Body of pancreas (tissue), 4 donors: ENCODE measurements at regions not wholly inside any gene's neighbourhood (a gene's known extent, or its start where the extent isn't known, plus 50 kb on each side); places are given as distances from the start of the nearest gene placed in this dataset.
"Not testable (repeated sequence)": the region's sequence is repeated elsewhere in the genome, so short reads cannot be mapped to it uniquely, and the experiment has no call there.

Experiments
- ATAC-seq: fragments of 150-250 bp; one replicate; pipeline ENCODE4 v1.9.1; 2016
- DNase-seq, 4 donors: peaks; one replicate each; pipeline ENCODE4 v3.0.0-alpha.2; 2019
- H3K27ac ChIP-seq, 4 donors: fragments of 200-600 bp; sonication (generic); 1 replicate in 3 of 4; 2 replicates in 1 of 4; pipeline versions ENCODE4 v1.5.1 to v1.6.1; 2016 to 2019; ENCODE audit warnings: mild to moderate bottlenecking in 1 of 4, mixed read lengths in 1 of 4, moderate library complexity in 1 of 4
- H3K27me3 ChIP-seq, 2 donors: fragments of 200-600 bp; sonication (generic); one replicate each; pipeline ENCODE4 v1.6.0; 2016; ENCODE audit warnings: mild to moderate bottlenecking in 1 of 2
- H3K36me3 ChIP-seq, 2 donors: fragments of 200-600 bp; sonication (generic); replicated peaks in 1 of 2; 2 replicates each; pipeline ENCODE4 v1.5.1; 2016; ENCODE audit warnings: low read depth in 2 of 2; ENCODE audit not compliant: insufficient read depth in 1 of 2
- H3K4me1 ChIP-seq: fragments of 200-600 bp; sonication (generic); one replicate; pipeline ENCODE4 v1.6.0; 2016
- H3K4me3 ChIP-seq, 2 donors: fragments of 200-600 bp; sonication (generic); 1 replicate in 1 of 2; 2 replicates in 1 of 2; pipeline ENCODE4 v1.5.1; 2016 to 2019
- H3K9me3 ChIP-seq, 3 donors: fragments of 200-600 bp; sonication (generic); 1 replicate in 2 of 3; 2 replicates in 1 of 3; pipeline ENCODE4 v1.5.1; 2016
- CTCF ChIP-seq, 7 experiments: fragments of 450-650 bp in 4 of 7; fragments of 200-600 bp in 3 of 7; sonication (generic) in 3 of 7; IDR thresholded peaks; one replicate each; pipeline ENCODE4 v1.5.1; 2016 to 2019; ENCODE audit warnings: antibody characterized with exemption in 7 of 7
- POLR2A ChIP-seq, 3 donors: fragments of 450-650 bp; IDR thresholded peaks; one replicate each; pipeline ENCODE4 v1.6.1; 2016; ENCODE audit warnings: antibody characterized with exemption in 3 of 3, mild to moderate bottlenecking in 2 of 3
- WGBS, 2 donors: methylation state at CpG; one replicate each; pipeline ENCODE4 v1.1.5; 2017; 5-methylcytosine and 5-hydroxymethylcytosine counted together
- intact Hi-C: fragments of 100-400 bp; cut with DNase I; formaldehyde crosslinking; loops from one replicate; pipeline ENCODE4 v1.15.1; 2023

- Histone ChIP-seq H3K27ac (no peak overlapping the region), H3K27me3 (no peaks in the 10 kb centered on the region), H3K4me1 (no peaks in the 10 kb centered on the region), H3K9me3 (no peaks in the 10 kb centered on the region), H3K4me3 (no peak overlapping the region), H3K36me3 (no peaks in the 10 kb centered on the region)
- intact Hi-C loops = no loop called here
- WGBS, 2 donors = 38 to 41% methylated on average over 9 of the region's 9 CpGs
- ATAC-seq (no peak), DNase-seq (no peak)
- TF ChIP-seq POLR2A (IDR thresholded peaks at IDR 0.05) (no peak), CTCF (IDR thresholded peaks at IDR 0.05) (no peak)
Measured at GRCh38 chr10:8158193-8159071, 103.9 kb downstream of the GATA3 start.

GRCh38 chr10:8159341-8160165 is 105.1 kb downstream of the GATA3 start:
- Histone ChIP-seq H3K4me1 (no peaks in the 10 kb centered on the region), H3K36me3 (no peaks in the 10 kb centered on the region), H3K9me3 (no peaks in the 10 kb centered on the region), H3K4me3 (no peak overlapping the region), H3K27ac (no peak overlapping the region), H3K27me3 (no peaks in the 10 kb centered on the region)
- TF ChIP-seq CTCF (IDR thresholded peaks at IDR 0.05) = no peak
- TF ChIP-seq POLR2A (IDR thresholded peaks at IDR 0.05) = no peak
- DNase-seq = no peak
- intact Hi-C loops = no loop called here
- ATAC-seq = no peak
- WGBS, 2 donors = 76 to 81% methylated on average over 9 of the region's 9 CpGs

DNA sequence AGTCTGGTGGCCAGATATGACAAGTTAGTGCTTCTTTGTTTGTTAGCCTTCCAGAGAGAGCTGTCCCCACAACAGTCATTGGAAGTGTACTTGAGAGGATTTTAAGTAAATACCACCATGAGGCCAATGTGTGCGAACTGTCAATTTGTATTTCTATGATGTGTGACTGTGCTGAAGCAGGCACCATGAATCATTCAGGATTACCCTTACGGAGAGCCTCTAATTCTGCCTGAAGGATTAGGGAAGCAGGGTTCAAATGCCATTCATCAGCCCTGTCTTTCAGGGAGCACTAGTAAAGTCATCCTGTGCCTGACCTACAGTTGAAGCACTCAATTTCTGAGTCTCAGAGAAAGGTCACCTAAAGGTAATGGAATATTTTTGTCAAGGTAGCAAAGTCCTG is 109.3 kb downstream of the GATA3 start:
- 36 to 52% methylated on average over 2 of the region's 2 CpGs for WGBS, 2 donors
- TF ChIP-seq CTCF (IDR thresholded peaks at IDR 0.05) (no peak), POLR2A (IDR thresholded peaks at IDR 0.05) (no peak)
- H3K9me3 ChIP-seq = no peaks in the 10 kb centered on the region

GRCh38 chr10:8164640-8165039 is 110.2 kb downstream of the GATA3 start:
- H3K9me3 ChIP-seq, H3K27me3 ChIP-seq, H3K27ac ChIP-seq, ATAC-seq, H3K4me1 ChIP-seq, H3K36me3 ChIP-seq, H3K4me3 ChIP-seq, intact Hi-C loops, DNase-seq: not testable (repeated sequence)
- WGBS, 2 donors = 73 to 75% methylated on average over 1 of the region's 1 CpG

More for the DNA sequence above, 109.3 kb downstream of the GATA3 start:
- intact Hi-C loops = no loop called here
- no peaks in the 10 kb centered on the region for H3K27me3 ChIP-seq
- no peak overlapping the region for H3K4me3 ChIP-seq
- DNase-seq = no peak
- H3K4me1 ChIP-seq = no peaks in the 10 kb centered on the region
- no peaks in the 10 kb centered on the region for H3K36me3 ChIP-seq
- ATAC-seq = no peak
- no peak overlapping the region for H3K27ac ChIP-seq

- intact Hi-C loops = no loop called here
- TF ChIP-seq CTCF (IDR thresholded peaks at IDR 0.05) (no peak), POLR2A (IDR thresholded peaks at IDR 0.05) (no peak)
- no peaks in the 10 kb centered on the region for H3K27me3 ChIP-seq
- no peak overlapping the region for H3K27ac ChIP-seq
- ATAC-seq = no peak
- DNase-seq = no peak
- no peaks in the 10 kb centered on the region for H3K36me3 ChIP-seq
- H3K4me3 ChIP-seq = no peak overlapping the region
- H3K9me3 ChIP-seq = no peaks in the 10 kb centered on the region
- no peaks in the 10 kb centered on the region for H3K4me1 ChIP-seq
Measured at GRCh38 chr10:8168836-8169235, 114.3 kb downstream of the GATA3 start.
